ENCODE measurements at regions not wholly inside any gene's neighbourhood (a gene's known extent, or its start where the extent isn't known, plus 50 kb on each side); places are given as distances from the start of the nearest gene placed in this dataset.

- no peak for DNase-seq (ENCODE audit: low spot score)
Observed at GRCh38 chr5:68932830-68933434, 160.9 kb upstream of the SLC30A5 start.

GRCh38 chr5:68942169-68942568 is 151.6 kb upstream of the SLC30A5 start:
- no peak for DNase-seq (ENCODE audit: low spot score)

DNA sequence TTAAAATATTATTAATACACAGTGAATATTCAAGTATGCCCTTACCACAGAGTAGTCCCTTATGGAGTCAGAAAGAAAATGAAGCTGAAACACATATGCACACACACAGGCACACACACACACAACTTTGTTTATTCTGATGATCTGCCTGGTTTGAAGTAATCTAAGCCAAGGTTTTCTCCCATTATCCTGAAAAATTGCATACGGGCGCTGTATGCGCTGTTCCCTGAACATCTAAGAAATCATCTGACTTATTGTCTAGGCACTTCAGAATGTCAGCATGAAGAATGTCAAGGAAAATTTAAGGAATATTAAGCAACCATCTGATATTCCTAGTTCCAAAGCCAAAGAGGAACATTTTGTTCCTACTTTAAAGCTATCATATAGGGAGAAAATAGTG is 147.1 kb upstream of the SLC30A5 start:
- no peak for DNase-seq (ENCODE audit: low spot score)

DNA sequence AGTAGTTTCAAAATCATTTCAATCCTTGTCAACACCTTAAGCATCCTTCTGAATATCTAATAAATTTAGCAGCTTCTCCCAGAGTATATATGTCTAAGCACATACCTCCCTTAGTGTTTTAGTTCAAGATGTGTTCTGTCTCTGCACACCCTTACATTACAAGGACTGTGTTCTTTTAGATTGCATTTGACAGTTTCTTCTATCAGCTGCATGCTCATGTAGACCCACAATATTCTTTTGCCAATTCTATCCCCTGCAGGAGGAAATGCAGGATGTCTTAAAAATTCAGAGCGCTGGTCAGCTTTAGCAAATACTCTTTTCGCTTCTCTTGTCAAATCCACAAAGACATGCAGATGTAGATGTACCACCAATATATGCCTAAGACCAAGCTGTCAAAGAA is 145.8 kb upstream of the SLC30A5 start:
- no peak for DNase-seq (ENCODE audit: low spot score)

- DNase-seq (ENCODE audit: low spot score): no peak
Observed at GRCh38 chr5:68949256-68949655, 144.6 kb upstream of the SLC30A5 start.

DNA sequence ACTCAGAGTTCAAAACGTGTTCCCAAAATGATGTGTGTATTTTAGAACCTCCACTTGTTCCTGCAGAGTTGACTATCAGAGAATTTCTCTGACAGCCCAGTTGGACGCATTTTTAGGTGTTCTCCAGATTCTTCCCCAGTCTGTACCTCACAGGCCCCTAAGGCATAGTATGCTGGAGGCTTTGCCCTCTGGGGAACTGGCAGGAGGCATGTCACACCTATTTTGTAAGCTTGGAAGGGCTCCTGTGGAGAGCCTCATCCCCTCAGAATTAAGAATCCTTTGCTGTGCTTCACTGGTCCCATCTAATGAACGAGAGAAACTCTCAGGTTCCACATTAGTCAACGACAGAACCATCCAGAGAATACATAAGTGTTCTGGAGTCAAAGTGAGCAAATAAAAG is 144.1 kb upstream of the SLC30A5 start:
- no peak for DNase-seq (ENCODE audit: low spot score)

- DNase-seq (ENCODE audit: low spot score): peak; percentile 59
Observed at GRCh38 chr5:68950125-68950524, 143.7 kb upstream of the SLC30A5 start.

- DNase-seq (ENCODE audit: low spot score): no peak
Observed at GRCh38 chr5:68950930-68951329, 142.9 kb upstream of the SLC30A5 start.

GRCh38 chr5:68953231-68953874 is 140.5 kb upstream of the SLC30A5 start:
- no peak for DNase-seq (ENCODE audit: low spot score)

DNA sequence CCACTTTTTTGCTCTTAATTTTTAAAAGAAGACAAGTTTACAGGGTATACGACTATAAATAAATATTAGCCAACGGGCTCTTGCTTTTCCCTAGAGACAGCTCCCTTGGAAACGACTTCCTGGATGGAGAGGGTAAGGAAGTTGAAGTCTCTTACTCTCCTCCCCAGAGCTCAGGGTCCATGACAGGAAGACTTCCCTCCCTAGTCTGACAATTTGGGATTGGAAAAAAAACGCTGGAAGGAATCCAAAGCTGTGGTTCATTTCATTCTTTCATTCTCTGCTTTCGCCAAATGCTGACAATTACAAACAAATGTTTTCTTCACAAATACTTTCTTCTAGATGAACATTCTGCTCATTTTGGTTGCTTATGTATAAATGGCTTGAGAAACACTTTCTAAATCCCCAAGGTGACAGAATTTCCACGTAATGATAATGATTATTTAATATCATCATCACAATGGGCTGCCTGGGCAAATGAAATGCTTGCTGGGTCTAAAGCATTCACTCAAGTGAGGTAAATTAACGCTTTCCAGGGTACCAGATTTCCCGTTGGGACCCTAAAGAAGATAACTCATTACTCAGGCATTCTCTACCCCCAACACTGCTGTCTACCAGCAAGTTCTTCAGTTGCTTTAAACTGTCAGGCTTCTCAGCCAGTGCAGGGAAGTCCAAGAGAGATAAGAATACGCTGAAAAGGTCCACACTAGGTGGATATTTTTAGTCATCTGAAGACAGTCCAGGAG is 139.8 kb upstream of the SLC30A5 start:
- no peak for DNase-seq (ENCODE audit: low spot score)

DNA sequence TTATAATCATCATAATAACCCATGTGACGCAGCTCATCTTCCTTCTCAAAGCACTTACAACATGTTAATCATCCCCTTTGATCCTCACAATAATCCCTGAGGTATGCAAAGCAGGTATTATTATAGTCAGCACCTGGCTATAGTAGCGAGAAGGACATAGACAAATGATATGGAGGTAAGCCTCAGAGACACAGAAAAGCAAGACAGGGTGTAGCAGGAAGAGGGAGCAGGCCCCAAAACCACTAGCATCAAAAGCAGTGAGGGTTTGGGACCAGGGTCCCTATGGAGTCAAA is 139.2 kb upstream of the SLC30A5 start:
- DNase-seq (ENCODE audit: low spot score): no peak

- no peak for DNase-seq (ENCODE audit: low spot score)
Observed at GRCh38 chr5:68957591-68957990, 136.2 kb upstream of the SLC30A5 start.

DNA sequence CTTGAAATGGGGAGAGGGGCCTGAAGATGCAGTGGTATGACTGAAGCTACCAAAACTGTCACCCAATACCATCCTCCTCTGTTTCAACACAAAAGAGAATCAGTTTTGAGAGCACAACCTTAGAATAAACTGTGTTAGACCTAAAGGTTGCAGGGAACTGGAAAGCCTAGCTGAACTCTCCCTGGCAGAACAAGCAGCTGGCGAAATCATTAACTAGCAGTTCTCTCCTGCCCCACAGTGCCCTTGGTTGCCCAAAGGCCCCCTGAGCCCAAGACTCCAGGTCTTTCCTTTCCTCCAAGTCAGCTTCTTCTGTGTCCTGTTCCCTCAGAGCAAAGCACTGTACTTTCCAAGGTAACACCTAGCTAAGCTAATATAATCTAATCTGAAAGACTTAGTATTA is 135.4 kb upstream of the SLC30A5 start:
- DNase-seq (ENCODE audit: low spot score): no peak

GRCh38 chr5:68960456-68960855 is 133.4 kb upstream of the SLC30A5 start:
- DNase-seq (ENCODE audit: low spot score): no peak

GRCh38 chr5:68960961-68961360 is 132.9 kb upstream of the SLC30A5 start:
- no peak for DNase-seq (ENCODE audit: low spot score)

- no peak for DNase-seq (ENCODE audit: low spot score)
Observed at GRCh38 chr5:68961762-68962161, 132.1 kb upstream of the SLC30A5 start.

- peak; percentile 73 for DNase-seq (ENCODE audit: low spot score)
Observed at GRCh38 chr5:68962757-68963484, 130.9 kb upstream of the SLC30A5 start.

GRCh38 chr5:68964679-68965078 is 129.1 kb upstream of the SLC30A5 start:
- no peak for DNase-seq (ENCODE audit: low spot score)

DNA sequence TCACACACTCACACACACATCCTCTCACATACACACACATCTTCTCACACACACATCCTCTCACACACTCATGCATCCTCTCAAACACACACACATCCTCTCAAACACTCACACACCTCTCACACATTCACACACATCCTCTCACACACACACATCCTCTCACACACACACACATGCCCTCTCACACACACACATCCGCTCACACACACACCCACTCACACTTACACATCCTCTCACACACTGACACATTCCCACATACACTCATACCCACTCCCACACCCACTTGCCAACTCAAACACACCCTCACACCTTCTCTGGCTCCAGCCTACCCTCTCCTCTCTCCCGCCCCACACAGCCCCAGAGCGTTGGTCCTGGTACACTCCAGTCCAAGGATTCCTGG is 127.9 kb upstream of the SLC30A5 start:
- DNase-seq (ENCODE audit: low spot score): no peak

GRCh38 chr5:68966596-68966995 is 127.2 kb upstream of the SLC30A5 start:
- DNase-seq (ENCODE audit: low spot score): no peak

DNA sequence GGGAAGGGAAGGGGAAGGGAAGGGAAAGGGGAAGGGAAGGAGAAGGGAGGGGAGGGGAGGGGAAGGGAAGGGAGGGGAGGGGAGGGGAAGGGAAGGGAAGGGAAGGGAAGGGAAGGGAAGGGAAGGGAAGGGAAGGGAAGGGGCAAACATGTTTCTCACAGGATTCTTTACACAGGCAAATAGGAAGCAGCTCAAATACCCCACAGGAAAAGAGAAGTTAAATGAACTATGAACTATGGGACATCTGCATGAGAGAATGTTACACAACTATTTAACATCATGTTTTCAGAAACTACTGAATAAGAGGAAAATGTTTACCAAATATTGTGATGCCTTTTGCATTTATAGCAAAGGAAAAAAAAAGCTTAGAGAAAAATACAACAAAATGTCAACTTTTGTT is 125.4 kb upstream of the SLC30A5 start:
- no peak for DNase-seq (ENCODE audit: low spot score)

GRCh38 chr5:68970617-68971016 is 123.2 kb upstream of the SLC30A5 start:
- DNase-seq (ENCODE audit: low spot score): no peak

- no peak for DNase-seq (ENCODE audit: low spot score)
Observed at GRCh38 chr5:68973696-68974095, 120.1 kb upstream of the SLC30A5 start.

Data from ecto neural progenitor cell (in vitro differentiated cells).